GM12891 (cell line): ENCODE measurements at regions not wholly inside any gene's neighbourhood (a gene's known extent, or its start where the extent isn't known, plus 50 kb on each side); places are given as distances from the start of the nearest gene placed in this dataset.

Experiments
- POLR2A ChIP-seq: IDR thresholded peaks from 2 replicates; pipeline ENCODE4 v1.6.1; 2011; ENCODE audit warnings: low read depth, low read length, control low read depth
- POU2F2 ChIP-seq: IDR thresholded peaks from 2 replicates; pipeline ENCODE4 v1.6.1; 2011; ENCODE audit warnings: low read depth, mild to moderate bottlenecking, control low read depth, low read length, moderate library complexity
- SPI1 ChIP-seq: IDR thresholded peaks from 2 replicates; pipeline ENCODE4 v1.6.1; 2011; ENCODE audit warnings: low read depth, low read length, control low read depth
- TAF1 ChIP-seq: IDR thresholded peaks from 2 replicates; pipeline ENCODE4 v1.6.1; 2011; ENCODE audit warnings: low read depth, low read length, control low read depth

- TF ChIP-seq SPI1 (no peak), POU2F2 (no peak), TAF1 (no peak), POLR2A (no peak)
Observed at GRCh38 chr5:10155897-10156667, 93.6 kb downstream of the ATPSCKMT start.
